ENCODE measurements at regions not wholly inside any gene's neighbourhood (a gene's known extent, or its start where the extent isn't known, plus 50 kb on each side); places are given as distances from the start of the nearest gene placed in this dataset.

- TF ChIP-seq CTCF (IDR thresholded peaks at IDR 0.05): no peak
- TF ChIP-seq POLR2AphosphoS5 (IDR thresholded peaks at IDR 0.05; ENCODE audit: low read depth, low read length): no peak
Measured at GRCh38 chr15:47013446-47013845, 703.9 kb upstream of the SEMA6D start.
